K562 (cell line): ENCODE measurements at regions not wholly inside any gene's neighbourhood (a gene's known extent, or its start where the extent isn't known, plus 50 kb on each side); places are given as distances from the start of the nearest gene placed in this dataset.

ENCODE experiments used
- C11orf30 ChIP-seq: fragments of 450-650 bp; IDR thresholded peaks from 2 replicates; pipeline ENCODE4 v1.6.1; 2016; ENCODE audit warnings: low read depth, mild to moderate bottlenecking
- DACH1 ChIP-seq: fragments of 450-650 bp; IDR thresholded peaks from 2 replicates; pipeline ENCODE4 v1.6.1; 2018; ENCODE audit not compliant: partially characterized antibody
- MAZ ChIP-seq, 2 experiments: fragments of 450-650 bp in 1 of 2; sonication (generic) in 1 of 2; formaldehyde crosslinking; IDR thresholded peaks in 1 of 2; conservative IDR thresholded peaks in 1 of 2; 2 replicates each; pipeline versions ENCODE4 v1.4.0 to v1.5.0; 2020; ENCODE audit warnings: mild to moderate bottlenecking in 1 of 2, missing genetic modification reagents in 1 of 2
- RBM22 ChIP-seq: fragments of 200-400 bp; formaldehyde crosslinking; IDR thresholded peaks from 2 replicates; pipeline ENCODE4 v1.6.1; 2018; ENCODE audit warnings: low read length, low read depth; ENCODE audit not compliant: poor library complexity, severe bottlenecking
- TAL1 ChIP-seq: fragments of 450-650 bp; IDR thresholded peaks from 2 replicates; pipeline ENCODE4 v1.6.1; 2016; ENCODE audit warnings: mild to moderate bottlenecking
- TOE1 ChIP-seq, 2 experiments: fragments of 450-650 bp in 1 of 2; sonication (generic) in 1 of 2; formaldehyde crosslinking in 1 of 2; IDR thresholded peaks; 2 replicates each; pipeline versions ENCODE4 v1.7.1 to v1.8.0; 2016 to 2022; ENCODE audit warnings: borderline replicate concordance in 2 of 2, mild to moderate bottlenecking in 2 of 2, antibody characterized with exemption in 1 of 2, inconsistent platforms in 1 of 2, low read depth in 1 of 2, missing genetic modification reagents in 1 of 2, moderate library complexity in 1 of 2
- ZNF175 ChIP-seq: fragments of 200-800 bp; sonication (Bioruptor generic); IDR thresholded peaks from 2 replicates; pipeline ENCODE4 v1.6.1; 2016; ENCODE audit warnings: low read depth, mild to moderate bottlenecking, missing genetic modification characterization, missing compliant biosample characterization
- ZNF316 ChIP-seq: fragments of 450-650 bp; IDR thresholded peaks from 2 replicates; pipeline ENCODE4 v1.6.1; 2016
- TF ChIP-seq, protein P1 (sequence below): fragments of 450-650 bp; IDR thresholded peaks from 2 replicates; pipeline ENCODE4 v1.6.1; 2016; ENCODE audit warnings: mild to moderate bottlenecking, moderate library complexity
- TF ChIP-seq, protein P2 (sequence below), 2 experiments: fragments of 200-800 bp in 1 of 2; sonication (Bioruptor generic) in 1 of 2; sonication (generic) in 1 of 2; formaldehyde crosslinking in 1 of 2; IDR thresholded peaks in 1 of 2; conservative IDR thresholded peaks in 1 of 2; 2 replicates each; pipeline versions ENCODE4 v1.5.0 to v1.6.1; 2016 to 2020; ENCODE audit warnings: missing compliant biosample characterization in 1 of 2, missing genetic modification characterization in 1 of 2, missing genetic modification reagents in 1 of 2
- TF ChIP-seq, protein P3 (sequence below): fragments of 450-650 bp; IDR thresholded peaks from 2 replicates; pipeline ENCODE4 v1.6.1; 2016

DNA sequence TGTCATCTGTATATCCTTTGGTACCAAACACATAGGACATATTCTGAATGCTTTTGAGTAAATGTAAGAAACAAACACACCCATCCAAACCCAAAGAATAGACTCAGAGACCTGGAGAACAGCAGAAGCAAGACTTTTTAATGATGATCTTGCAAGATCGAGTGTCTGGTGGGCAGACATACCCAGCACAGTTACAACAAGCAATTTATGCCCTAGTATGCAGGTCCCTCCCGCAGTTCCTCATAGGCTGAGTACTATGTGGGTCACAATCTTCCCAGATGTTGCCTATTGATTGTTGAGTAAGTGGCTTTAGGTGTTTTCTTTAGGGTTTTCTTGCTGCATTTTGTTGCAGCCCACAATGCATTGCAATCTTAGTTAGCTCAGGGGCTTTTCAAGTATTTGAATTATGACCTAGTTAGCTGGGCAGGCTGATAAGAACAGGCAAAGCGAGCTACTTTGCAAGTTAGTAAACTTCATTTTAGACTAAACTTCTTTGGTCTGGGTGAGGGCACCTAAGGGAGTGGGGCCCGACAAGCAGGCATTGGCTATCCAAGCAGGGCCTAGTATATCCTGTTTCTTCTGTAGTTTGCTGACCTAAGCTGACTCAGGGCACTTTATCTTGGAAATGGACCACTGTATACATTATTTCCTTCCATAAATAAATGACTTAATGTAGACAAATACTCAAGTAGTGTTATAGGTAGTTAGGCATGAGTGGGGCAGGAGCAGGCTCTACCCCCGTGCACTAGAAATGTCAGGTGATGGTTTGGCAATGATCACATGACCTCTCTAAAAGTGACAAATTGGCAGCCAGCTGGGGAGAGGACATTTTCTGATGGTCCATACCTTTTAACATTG, 87.3 kb upstream of the LIPC start (continued):
- TF ChIP-seq, protein P1, sequence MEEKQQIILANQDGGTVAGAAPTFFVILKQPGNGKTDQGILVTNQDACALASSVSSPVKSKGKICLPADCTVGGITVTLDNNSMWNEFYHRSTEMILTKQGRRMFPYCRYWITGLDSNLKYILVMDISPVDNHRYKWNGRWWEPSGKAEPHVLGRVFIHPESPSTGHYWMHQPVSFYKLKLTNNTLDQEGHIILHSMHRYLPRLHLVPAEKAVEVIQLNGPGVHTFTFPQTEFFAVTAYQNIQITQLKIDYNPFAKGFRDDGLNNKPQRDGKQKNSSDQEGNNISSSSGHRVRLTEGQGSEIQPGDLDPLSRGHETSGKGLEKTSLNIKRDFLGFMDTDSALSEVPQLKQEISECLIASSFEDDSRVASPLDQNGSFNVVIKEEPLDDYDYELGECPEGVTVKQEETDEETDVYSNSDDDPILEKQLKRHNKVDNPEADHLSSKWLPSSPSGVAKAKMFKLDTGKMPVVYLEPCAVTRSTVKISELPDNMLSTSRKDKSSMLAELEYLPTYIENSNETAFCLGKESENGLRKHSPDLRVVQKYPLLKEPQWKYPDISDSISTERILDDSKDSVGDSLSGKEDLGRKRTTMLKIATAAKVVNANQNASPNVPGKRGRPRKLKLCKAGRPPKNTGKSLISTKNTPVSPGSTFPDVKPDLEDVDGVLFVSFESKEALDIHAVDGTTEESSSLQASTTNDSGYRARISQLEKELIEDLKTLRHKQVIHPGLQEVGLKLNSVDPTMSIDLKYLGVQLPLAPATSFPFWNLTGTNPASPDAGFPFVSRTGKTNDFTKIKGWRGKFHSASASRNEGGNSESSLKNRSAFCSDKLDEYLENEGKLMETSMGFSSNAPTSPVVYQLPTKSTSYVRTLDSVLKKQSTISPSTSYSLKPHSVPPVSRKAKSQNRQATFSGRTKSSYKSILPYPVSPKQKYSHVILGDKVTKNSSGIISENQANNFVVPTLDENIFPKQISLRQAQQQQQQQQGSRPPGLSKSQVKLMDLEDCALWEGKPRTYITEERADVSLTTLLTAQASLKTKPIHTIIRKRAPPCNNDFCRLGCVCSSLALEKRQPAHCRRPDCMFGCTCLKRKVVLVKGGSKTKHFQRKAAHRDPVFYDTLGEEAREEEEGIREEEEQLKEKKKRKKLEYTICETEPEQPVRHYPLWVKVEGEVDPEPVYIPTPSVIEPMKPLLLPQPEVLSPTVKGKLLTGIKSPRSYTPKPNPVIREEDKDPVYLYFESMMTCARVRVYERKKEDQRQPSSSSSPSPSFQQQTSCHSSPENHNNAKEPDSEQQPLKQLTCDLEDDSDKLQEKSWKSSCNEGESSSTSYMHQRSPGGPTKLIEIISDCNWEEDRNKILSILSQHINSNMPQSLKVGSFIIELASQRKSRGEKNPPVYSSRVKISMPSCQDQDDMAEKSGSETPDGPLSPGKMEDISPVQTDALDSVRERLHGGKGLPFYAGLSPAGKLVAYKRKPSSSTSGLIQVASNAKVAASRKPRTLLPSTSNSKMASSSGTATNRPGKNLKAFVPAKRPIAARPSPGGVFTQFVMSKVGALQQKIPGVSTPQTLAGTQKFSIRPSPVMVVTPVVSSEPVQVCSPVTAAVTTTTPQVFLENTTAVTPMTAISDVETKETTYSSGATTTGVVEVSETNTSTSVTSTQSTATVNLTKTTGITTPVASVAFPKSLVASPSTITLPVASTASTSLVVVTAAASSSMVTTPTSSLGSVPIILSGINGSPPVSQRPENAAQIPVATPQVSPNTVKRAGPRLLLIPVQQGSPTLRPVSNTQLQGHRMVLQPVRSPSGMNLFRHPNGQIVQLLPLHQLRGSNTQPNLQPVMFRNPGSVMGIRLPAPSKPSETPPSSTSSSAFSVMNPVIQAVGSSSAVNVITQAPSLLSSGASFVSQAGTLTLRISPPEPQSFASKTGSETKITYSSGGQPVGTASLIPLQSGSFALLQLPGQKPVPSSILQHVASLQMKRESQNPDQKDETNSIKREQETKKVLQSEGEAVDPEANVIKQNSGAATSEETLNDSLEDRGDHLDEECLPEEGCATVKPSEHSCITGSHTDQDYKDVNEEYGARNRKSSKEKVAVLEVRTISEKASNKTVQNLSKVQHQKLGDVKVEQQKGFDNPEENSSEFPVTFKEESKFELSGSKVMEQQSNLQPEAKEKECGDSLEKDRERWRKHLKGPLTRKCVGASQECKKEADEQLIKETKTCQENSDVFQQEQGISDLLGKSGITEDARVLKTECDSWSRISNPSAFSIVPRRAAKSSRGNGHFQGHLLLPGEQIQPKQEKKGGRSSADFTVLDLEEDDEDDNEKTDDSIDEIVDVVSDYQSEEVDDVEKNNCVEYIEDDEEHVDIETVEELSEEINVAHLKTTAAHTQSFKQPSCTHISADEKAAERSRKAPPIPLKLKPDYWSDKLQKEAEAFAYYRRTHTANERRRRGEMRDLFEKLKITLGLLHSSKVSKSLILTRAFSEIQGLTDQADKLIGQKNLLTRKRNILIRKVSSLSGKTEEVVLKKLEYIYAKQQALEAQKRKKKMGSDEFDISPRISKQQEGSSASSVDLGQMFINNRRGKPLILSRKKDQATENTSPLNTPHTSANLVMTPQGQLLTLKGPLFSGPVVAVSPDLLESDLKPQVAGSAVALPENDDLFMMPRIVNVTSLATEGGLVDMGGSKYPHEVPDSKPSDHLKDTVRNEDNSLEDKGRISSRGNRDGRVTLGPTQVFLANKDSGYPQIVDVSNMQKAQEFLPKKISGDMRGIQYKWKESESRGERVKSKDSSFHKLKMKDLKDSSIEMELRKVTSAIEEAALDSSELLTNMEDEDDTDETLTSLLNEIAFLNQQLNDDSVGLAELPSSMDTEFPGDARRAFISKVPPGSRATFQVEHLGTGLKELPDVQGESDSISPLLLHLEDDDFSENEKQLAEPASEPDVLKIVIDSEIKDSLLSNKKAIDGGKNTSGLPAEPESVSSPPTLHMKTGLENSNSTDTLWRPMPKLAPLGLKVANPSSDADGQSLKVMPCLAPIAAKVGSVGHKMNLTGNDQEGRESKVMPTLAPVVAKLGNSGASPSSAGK, result 0 out of 2 replicates have a peak, but pooled peaks have one; percentile 19
- TF ChIP-seq TAL1 (peak; percentile 47), RBM22 (no peak), TOE1 (IDR thresholded peaks at IDR 0.05; ENCODE audit: borderline replicate concordance) (peak; percentile 78; the same call in 1 of the 2 replicates), TOE1 (CRISPR knock-in tag; IDR thresholded peaks at IDR 0.05; ENCODE audit: borderline replicate concordance, low read depth) (no peak), ZNF175 (CRISPR knock-in tag) (peak; percentile 74; the same call in 1 of the 2 replicates), MAZ (CRISPR knock-in tag; conservative IDR thresholded peaks at IDR 0.05 in 1 of 2, IDR thresholded peaks at IDR 0.05 in 1 of 2) (peak in 1 of 2 experiments; percentile 32; a peak in 1 of 4 replicates), DACH1 (no peak), ZNF316 (peak; percentile 85), C11orf30 (peak; percentile 82)
- TF ChIP-seq, protein P2, sequence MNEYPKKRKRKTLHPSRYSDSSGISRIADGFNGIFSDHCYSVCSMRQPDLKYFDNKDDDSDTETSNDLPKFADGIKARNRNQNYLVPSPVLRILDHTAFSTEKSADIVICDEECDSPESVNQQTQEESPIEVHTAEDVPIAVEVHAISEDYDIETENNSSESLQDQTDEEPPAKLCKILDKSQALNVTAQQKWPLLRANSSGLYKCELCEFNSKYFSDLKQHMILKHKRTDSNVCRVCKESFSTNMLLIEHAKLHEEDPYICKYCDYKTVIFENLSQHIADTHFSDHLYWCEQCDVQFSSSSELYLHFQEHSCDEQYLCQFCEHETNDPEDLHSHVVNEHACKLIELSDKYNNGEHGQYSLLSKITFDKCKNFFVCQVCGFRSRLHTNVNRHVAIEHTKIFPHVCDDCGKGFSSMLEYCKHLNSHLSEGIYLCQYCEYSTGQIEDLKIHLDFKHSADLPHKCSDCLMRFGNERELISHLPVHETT (CRISPR knock-in tag; conservative IDR thresholded peaks at IDR 0.05 in 1 of 2, IDR thresholded peaks at IDR 0.05 in 1 of 2), result peak in 1 of 2 experiments; percentile 49; a peak in 1 of 4 replicates
- TF ChIP-seq, protein P3, sequence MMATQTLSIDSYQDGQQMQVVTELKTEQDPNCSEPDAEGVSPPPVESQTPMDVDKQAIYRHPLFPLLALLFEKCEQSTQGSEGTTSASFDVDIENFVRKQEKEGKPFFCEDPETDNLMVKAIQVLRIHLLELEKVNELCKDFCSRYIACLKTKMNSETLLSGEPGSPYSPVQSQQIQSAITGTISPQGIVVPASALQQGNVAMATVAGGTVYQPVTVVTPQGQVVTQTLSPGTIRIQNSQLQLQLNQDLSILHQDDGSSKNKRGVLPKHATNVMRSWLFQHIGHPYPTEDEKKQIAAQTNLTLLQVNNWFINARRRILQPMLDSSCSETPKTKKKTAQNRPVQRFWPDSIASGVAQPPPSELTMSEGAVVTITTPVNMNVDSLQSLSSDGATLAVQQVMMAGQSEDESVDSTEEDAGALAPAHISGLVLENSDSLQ, result 0 out of 2 replicates have a peak, but pooled peaks have one; percentile 7
